AG08396 (cell line): ENCODE measurements at regions not wholly inside any gene's neighbourhood (a gene's known extent, or its start where the extent isn't known, plus 50 kb on each side); places are given as distances from the start of the nearest gene placed in this dataset.
"Not testable (repeated sequence)": the region's sequence is repeated elsewhere in the genome, so short reads cannot be mapped to it uniquely, and the experiment has no call there.

Experiments
- DNase-seq: peaks from one replicate; pipeline ENCODE4 v3.0.0; 2012; ENCODE audit warnings: low spot score, mixed read lengths

- not testable (repeated sequence) for DNase-seq
Observed at GRCh38 chr5:105036814-105037213, 1474.2 kb upstream of the NUDT12 start.

- no peak for DNase-seq
Observed at GRCh38 chr5:105034401-105034763, 1471.8 kb upstream of the NUDT12 start.

DNA sequence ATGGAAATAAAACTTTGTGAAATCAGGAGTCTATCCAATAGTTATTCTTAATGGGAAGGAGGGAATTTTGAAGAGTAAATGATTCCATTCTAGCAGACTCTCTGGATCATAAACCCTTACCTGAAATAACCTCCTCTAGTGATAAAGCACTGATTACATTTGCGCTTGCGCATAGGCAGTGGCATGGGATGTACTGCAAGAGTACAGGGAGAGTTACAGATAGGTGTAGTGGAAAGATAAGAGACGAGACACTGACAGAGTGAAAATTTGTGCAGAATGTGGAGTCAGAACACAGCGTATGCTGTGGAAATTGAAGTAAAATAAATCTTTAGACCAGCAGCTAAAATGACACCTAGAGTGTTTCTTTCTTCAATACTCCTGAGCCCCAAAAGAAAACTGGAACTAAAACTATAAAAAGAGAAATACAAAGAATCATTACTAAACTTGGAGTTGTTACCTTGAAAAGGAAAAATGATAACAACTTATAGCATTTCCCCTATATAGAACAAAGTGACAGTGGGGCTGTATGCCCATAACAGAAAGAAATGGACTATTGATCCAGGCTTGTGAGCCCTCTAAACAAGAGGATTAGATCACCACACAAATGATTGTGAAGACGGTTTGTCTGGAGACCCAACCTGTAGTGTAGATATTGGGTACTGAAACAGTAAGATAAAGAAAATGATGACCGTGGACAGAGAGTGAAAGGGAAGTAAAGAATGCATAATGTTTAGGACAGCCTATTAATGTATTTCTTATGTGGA, 1471.2 kb upstream of the NUDT12 start:
- DNase-seq: no peak

GRCh38 chr5:105032917-105033316, 1470.3 kb upstream of the NUDT12 start:
- no peak for DNase-seq

- no peak for DNase-seq
Observed at GRCh38 chr5:105030153-105030552, 1467.6 kb upstream of the NUDT12 start.

DNA sequence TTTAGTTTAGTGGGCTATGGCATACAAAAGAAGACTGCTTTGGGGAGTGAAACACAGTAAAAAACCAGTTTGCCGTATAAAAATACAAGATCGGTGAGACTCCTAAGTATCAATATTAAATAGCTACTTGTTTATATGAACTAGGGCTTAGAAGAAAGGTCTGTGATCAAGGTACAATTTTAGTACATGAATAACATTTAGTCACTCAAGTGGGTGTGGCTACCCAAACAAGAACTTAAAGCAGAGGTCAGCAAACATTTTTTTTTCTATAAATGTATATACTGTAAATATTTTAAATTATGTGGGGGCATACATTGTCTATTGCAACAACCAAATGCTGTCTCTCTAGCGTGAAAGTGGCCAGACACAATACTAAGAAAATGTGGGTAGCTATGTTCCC, 1452.5 kb upstream of the NUDT12 start:
- DNase-seq: no peak

DNA sequence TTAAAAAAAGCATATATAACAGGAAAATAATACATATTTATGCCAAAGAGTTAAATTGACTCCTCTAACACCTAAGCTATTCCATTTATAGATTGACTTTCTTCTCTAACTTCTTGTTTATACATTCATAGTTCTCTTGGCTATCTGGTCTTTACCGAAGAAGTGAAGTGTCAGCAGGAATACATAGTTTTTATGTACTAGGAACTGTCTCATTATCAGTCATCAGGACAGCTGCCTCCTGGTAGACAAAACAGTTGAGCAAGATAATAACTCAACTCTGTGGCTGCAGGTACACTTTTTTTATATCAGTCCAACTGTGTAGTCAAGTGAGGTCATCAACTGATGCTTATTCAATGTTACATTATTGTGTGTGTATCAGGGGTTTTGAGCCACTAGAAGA, 1436.0 kb upstream of the NUDT12 start:
- DNase-seq: no peak

- DNase-seq: no peak
Observed at GRCh38 chr5:104998169-104998568, 1435.6 kb upstream of the NUDT12 start.

- no peak for DNase-seq
Observed at GRCh38 chr5:104987074-104987473, 1424.5 kb upstream of the NUDT12 start.

DNA sequence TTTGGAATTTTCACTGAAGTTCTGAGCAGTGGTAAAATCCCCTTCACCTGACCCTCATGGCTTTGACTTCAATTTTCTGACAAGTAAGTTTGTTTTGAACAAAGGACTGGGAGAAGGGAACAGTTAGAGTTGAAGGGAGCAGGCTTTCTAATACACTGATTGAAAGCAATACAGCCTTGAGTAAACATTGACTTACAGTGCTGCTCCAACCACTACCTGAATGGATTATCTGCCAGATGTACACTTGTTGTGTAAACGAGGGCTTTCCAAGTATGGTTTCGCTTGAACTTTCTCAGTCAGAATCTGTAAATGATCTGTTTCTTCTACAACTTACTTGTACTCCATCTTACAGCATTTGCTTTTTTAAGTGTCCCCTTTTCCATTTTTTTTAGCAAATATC, 1414.9 kb upstream of the NUDT12 start:
- no peak for DNase-seq

- DNase-seq: no peak
Observed at GRCh38 chr5:104967806-104968410, 1405.3 kb upstream of the NUDT12 start.

DNA sequence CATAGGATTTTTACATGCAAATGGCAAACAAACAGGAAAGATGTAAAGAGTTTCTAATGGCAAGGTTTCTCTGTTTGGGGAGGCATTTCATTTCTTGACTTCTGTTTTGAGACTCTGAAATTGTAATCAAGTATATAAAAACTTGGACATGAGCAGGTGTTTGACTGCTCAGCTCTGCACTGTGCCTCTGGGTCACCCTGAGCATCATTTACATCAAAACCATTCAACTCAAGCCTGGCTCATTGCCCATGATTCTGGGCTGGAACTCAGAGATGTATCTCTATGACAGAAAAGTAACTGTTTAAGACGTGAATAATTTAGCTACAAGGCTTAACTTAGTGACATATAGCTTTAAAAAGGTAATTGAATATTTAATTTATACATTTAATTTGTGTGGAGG, 1402.4 kb upstream of the NUDT12 start:
- DNase-seq: no peak

DNA sequence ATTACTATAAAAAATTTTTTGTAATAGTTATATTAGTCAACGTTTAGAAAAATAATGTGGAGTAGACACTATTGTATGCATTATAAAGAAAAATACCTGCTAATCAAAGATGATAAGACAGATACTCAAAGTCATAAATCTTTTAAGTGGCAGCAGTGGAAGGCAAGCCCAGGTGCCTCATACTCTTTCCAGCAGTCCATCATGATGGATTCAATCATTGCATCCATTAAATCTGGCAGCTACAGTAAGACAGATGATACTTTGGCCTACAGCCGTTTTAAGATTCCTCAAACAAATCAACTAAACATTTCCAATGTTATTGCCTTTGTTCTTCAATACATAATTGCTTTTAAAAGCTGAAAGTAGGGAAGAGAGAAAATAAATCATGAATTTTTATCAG, 1392.9 kb upstream of the NUDT12 start:
- DNase-seq: no peak

GRCh38 chr5:104952876-104953275, 1390.3 kb upstream of the NUDT12 start:
- DNase-seq: no peak

DNA sequence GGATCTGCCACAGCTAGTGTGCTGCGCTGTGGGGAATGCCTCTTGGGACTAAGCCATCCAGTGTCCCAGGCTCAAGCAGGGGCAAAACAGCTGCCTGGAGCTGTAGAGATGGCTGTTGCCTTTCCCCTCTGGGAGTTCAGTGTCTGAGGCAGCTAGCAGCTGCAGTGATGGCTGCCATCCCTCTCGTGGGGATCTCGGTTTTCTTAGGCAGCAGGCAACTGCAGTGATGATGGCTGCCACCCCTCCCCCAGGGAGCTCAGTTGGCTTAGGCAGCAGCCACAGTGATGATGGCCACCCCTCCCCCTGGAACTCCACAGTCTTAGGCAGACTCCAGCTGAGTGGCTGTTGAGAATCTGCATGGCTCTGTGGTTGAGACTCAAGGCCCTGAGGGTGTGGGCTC, 1389.2 kb upstream of the NUDT12 start:
- no peak for DNase-seq

DNA sequence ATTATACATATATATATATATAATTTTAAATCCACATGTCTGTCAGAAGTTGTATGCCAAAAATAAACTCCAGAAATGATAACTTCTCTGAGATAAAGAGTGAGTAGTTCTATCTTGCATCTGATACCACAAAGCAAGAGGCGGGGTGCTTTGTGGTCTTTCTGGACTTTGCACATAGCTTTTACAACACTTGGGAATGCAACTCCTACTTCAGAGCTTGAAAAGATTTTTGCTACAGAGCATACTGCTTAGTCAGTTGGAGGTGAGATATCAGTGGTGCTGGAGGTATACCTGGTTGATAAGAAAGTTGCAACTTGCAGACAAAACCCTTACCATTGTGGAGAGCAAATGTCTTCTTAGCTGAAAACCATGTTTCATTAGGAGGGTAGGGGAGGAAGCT, 1384.5 kb upstream of the NUDT12 start:
- no peak for DNase-seq

DNA sequence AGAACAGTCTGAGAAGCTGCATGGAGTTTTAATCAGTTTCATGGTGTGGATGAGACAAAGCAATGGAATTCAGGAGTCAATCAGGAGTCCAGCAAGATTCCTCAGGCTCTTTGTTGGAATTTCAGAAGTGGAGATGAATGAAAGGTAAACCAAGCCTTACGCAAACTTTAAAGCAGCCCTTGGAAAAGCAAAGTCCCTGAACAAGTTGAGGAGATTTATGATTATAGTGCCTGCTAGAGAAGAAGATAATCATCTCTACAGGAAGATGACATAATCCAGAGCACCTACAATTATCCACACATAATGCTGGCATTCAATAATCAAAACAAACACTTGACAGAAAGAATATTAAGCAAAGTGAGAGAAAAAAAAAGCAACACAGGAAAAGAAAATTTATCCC, 1380.1 kb upstream of the NUDT12 start:
- no peak for DNase-seq

- no peak for DNase-seq
Observed at GRCh38 chr5:104941030-104941645, 1378.5 kb upstream of the NUDT12 start.

DNA sequence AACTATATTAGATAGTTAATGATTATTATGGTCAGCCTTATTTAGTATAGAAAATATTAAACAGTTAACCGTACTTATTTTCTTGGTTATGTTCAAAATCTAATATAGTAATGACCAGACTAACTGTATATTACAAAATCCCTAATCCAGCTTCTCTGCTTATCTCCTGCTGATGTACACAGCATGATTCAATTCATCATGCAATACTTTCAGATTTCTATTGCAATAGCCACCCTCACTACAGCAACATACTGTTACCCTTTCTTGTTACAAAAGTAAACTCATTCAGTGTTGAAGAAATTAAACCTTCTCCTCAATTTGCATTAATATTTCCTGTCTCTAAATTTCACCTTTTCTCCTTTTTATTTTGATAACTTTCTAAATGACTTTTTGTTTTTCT, 1375.0 kb upstream of the NUDT12 start:
- DNase-seq: no peak

DNA sequence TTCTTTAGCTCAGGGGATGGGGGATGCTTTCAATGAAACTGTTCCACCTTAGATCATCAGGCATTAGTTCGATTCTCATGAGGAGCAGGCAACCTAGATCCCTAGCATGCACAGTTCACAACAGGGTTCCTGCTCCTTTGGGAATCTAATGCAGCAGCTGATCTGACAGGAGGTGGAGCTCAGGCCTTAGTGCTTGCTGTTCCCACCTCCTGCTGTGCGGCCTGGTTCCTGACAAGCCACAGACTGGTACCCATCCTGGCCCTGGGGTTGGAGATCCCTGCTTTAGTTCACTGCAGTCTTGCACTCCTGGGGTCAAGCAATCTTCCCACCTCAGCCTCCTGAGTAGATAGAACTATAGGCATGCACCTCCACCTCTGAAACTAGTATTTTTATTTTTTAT, 1369.8 kb upstream of the NUDT12 start:
- no peak for DNase-seq

- no peak for DNase-seq
Observed at GRCh38 chr5:104928906-104929520, 1366.4 kb upstream of the NUDT12 start.

- no peak for DNase-seq
Observed at GRCh38 chr5:104915226-104915625, 1352.6 kb upstream of the NUDT12 start.

DNA sequence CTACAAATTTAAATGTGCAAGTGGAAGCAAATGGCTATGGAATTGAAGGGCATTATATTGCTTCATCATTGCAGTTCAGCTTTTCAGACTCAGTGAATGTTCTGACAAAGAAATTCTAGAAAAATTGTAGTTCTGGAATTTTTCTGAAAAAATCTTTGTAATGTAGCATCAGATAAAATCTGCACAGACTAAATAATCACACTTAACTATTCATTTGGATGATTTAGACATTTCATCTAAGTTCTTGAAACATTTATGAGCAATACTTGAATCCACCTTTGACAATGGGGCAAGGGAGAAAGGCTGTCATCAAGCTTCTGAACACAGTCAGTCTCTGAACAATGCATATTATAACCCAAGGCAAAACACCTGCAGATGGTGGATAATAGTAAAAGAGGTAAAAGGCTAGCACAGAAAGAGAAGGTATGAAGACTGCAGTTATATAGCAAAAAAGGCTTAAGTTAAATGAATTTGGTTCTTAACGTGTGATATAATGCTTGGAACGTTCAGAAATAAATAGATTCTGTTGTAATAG, 1352.0 kb upstream of the NUDT12 start:
- no peak for DNase-seq
